Activated CD4-positive, alpha-beta T cell treated with anti-CD3 and anti-CD28 coated beads for 4 hours (primary cell): ENCODE measurements at regions not wholly inside any gene's neighbourhood (a gene's known extent, or its start where the extent isn't known, plus 50 kb on each side); places are given as distances from the start of the nearest gene placed in this dataset.

Experiments
- DNase-seq, 2 donors: peaks; one replicate each; pipeline ENCODE4 v3.0.0-alpha.2; 2020

GRCh38 chr12:46131732-46132469, 136.9 kb downstream of the SLC38A1 start:
- DNase-seq: no peak

GRCh38 chr12:46127656-46128055, 137.3 kb upstream of the SCAF11 start:
- no peak for DNase-seq

GRCh38 chr12:46126050-46126727, 135.8 kb upstream of the SCAF11 start:
- no peak for DNase-seq

GRCh38 chr12:46124848-46125619, 134.7 kb upstream of the SCAF11 start:
- peak; percentile 26 to 61 for DNase-seq

- no peak for DNase-seq
These were observed 133.9 kb upstream of the SCAF11 start for GRCh38 chr12:46124132-46124847.

DNA sequence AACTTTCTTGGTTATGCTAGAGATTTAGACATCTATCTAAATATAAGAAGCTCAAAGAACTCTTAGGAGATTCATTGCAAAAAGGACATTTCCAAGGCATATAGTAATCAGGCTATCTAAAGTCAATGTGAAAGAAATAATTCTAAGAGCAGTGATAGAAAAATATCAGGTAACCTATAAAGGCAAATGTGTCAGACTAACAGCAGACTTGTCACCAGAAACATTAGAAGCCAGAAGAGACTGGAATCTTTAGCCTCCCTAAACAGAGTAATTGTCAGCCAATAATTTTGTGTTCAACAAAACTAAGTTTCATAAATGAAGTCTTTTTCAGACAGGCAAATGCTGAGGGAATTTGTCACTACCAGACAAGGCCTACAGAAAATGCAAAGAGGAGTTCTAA, 122.0 kb upstream of the SCAF11 start:
- DNase-seq: no peak

- DNase-seq: no peak
These were observed 121.3 kb upstream of the SCAF11 start for GRCh38 chr12:46111715-46112114.

DNA sequence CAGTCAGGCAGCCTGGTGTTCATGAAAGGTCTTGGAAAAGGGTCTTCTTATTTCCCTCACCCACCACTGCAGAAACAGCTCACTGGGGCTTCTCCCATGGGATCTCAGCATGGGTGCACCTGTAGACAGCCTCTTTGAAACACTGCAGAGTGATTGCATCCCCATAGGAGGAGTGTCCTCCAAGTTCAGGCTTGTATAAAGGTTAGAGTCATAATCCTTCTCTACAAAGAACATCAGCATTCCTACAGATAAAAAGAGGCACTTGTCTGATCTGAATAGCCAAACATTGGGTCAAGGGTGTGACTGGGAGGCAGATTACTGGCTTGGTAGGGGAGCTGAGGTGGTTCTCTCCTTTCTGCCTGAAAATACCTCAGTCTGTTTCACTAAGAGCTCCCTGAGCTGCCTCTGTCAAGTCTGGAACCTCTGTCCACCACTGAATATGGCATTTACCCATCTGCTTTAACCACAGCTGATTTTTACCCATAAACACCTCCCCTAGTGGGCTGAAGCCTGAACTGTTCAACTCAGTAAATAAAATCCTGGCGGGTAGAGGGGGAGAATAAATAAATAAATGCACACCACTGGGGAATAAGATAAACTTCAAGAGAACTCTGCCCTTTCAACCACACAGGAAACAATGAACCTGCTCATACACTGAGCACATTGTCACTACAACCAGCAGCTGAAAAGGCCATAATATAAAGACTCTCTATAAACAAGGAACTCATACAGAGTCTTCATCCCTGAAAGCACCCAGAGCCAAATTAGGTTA, 120.7 kb upstream of the SCAF11 start:
- no peak for DNase-seq

- DNase-seq: no peak
These were observed 119.8 kb upstream of the SCAF11 start for GRCh38 chr12:46110223-46110611.

- DNase-seq: no peak
These were observed 119.2 kb upstream of the SCAF11 start for GRCh38 chr12:46109343-46110222.

DNA sequence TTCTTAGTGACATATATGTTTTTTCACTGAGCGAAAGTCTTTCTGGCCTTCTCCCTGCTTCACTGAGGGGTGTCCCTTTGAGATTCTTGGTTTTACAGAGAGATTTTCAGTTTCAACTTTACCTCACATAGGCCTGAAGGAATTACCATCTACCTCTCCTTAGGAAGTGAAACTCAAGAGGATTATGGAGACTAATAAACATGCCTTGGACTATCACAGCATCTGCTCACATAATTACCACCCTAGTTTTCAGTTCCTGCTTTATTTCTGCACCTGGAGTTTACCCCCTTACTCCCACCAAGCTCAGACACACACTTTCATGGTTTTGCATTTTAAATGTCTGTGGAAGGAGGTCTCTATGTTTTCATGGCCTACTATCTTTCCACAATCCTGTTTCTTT, 118.3 kb upstream of the SCAF11 start:
- DNase-seq: no peak

DNA sequence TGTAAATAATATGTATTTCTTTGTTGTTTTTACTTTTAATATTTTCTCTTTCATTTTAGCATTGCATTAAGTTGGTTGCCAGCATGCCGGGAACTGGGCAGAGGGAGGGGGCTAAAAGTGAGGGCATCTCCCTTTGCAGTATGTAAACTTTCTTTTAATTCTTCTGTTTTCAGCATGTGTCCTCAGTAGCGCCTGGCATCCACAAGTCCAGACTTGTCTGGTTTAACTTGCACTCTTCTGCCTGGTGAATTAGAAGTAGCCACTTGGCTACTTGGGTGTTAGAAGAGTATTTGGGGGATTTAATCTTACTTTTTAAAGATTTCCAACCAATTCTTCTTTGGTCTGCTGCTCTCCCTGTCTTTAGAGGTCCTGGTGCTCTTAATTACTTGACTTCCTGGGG, 117.2 kb upstream of the SCAF11 start:
- DNase-seq: no peak

DNA sequence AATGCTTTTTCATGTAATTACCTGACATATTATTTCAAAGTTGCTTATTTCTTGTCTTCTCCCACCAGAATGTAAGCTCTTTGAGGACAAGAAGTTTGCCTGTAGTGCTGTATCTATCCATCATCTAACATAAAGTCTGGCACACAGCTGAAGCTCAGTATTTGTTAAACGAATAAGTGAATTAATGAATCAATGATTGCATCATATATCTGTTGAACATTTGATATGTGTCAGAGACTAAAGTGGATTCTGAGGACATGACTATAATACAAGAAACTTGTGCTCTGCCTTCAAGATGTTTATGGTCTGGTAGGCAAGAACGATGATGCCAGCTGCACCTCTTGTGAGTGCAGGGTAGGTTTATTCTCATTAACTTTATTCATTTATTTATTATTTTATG, 115.4 kb upstream of the SCAF11 start:
- DNase-seq: no peak

DNA sequence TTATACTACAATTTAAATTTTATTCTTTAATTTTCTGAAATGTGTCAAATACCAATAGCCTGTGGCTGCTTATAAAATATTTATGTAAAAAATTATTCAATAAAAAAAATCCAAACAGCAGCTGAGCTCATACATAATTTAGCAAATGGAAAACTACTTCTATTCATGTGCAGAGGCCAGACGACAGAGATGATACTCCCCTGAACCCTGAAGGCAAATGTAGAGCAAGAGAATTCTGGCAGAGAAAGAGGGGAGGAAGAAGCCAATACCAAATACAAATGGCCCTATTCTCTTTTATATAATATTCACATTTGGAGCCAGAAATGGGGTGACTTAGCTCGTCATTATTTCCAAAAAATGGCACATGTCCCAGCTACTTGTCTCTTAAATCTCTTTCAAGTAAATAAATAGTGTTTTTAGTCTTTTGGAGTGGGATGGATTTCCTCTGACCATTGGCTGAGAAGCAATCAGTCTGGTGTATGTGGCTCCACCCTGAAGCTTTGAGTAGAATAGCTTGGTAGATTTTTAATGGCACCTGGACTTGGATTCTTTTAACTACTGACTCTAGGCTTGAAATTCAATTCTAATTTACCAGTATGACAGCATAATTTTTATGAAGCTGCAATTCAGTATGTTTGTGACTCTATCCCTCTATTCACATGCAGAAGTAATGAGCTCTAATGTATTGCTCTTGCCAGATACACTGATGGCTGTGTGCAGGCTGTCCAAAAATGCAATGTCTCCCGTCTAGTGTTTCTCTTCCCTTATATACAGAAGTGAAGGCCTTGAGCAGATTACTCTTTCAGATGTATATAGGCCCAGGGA, 113.4 kb upstream of the SCAF11 start:
- no peak for DNase-seq

GRCh38 chr12:46101485-46101869, 111.1 kb upstream of the SCAF11 start:
- no peak for DNase-seq

- no peak for DNase-seq
These were observed 110.4 kb upstream of the SCAF11 start for GRCh38 chr12:46100551-46101484.

DNA sequence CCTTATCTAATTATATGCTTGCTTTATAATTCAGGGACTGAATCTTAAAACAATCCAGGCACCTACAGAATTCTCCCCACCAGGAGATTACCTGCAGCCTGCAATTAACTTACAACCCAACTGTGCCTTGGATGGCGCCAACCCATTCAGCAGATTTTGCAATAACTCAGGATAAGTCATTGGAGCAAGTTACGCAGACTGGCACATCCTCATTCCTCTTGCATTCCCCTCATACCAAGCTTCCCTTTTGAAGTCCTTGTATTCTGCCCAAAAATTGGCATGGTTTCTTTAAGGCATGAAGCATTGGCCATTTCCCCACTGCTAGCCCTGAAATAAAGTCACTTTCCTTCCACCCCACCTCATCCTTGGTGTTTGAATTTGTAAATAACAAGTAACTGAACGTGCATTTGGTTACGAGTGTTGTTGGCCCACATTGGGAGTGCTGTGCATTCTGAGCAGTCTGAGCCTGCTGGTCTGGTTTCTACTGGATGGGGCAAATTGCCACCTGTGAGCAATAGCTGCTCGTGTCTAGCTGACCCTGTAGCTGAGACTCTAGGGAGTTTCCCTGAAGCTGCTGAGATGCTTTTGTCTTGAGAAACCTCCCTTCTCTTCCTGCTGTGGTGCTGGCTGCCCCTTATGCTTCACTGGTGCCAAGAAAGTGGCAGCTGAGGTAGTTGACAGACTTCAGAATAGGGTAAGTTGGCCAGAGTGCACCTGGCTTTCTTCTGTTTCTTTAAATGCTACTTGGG, 99.2 kb upstream of the SCAF11 start:
- DNase-seq: no peak

GRCh38 chr12:46087916-46088439, 97.6 kb upstream of the SCAF11 start:
- no peak for DNase-seq
